Subcutaneous abdominal adipose tissue (tissue), 5 donors: ENCODE measurements at regions not wholly inside any gene's neighbourhood (a gene's known extent, or its start where the extent isn't known, plus 50 kb on each side); places are given as distances from the start of the nearest gene placed in this dataset.

Experiments used
- H3K27ac ChIP-seq: one replicate; pipeline ENCODE4 v1.7.0; 2013; ENCODE audit warnings: low read depth, mild to moderate bottlenecking, inconsistent platforms, low read length, moderate library complexity
- H3K27me3 ChIP-seq, 5 donors: one replicate each; pipeline ENCODE4 v1.7.0; 2013; ENCODE audit warnings: low read length in 5 of 5, inconsistent platforms in 1 of 5; ENCODE audit not compliant: control insufficient read depth in 5 of 5, insufficient read depth in 4 of 5
- H3K36me3 ChIP-seq, 5 donors: one replicate each; pipeline ENCODE4 v1.7.0; 2013; ENCODE audit warnings: low read length in 5 of 5; ENCODE audit not compliant: control insufficient read depth in 5 of 5, insufficient read depth in 5 of 5
- H3K4me1 ChIP-seq, 5 donors: one replicate each; pipeline ENCODE4 v1.7.0; 2013; ENCODE audit warnings: low read length in 5 of 5, mild to moderate bottlenecking in 3 of 5, moderate library complexity in 1 of 5; ENCODE audit not compliant: control insufficient read depth in 5 of 5, insufficient read depth in 5 of 5
- H3K4me3 ChIP-seq, 5 donors: one replicate each; pipeline ENCODE4 v1.7.0; 2013; ENCODE audit warnings: low read length in 5 of 5, low read depth in 1 of 5
- H3K9ac ChIP-seq, 5 donors: one replicate each; pipeline ENCODE4 v1.7.0; 2013; ENCODE audit warnings: low read length in 5 of 5, mild to moderate bottlenecking in 4 of 5, moderate library complexity in 3 of 5
- H3K9me3 ChIP-seq, 5 donors: one replicate each; pipeline ENCODE4 v1.7.0; 2013; ENCODE audit warnings: low read length in 5 of 5; ENCODE audit not compliant: control insufficient read depth in 5 of 5
- donor health status: healthy.
- donor health status: healthy.
- donor health status: healthy.
- donor health status: healthy.
- donor health status: healthy.

GRCh38 chr13:50586414-50587083, 256.9 kb downstream of the DLEU7 start:
- Histone ChIP-seq H3K9ac (no peak overlapping the region), H3K36me3 (no peaks in the 10 kb centered on the region), H3K27me3 (no peaks in the 10 kb centered on the region), H3K4me1 (peaks cover 0 to 33% (median 18%) of the 10 kb centered on the region in 5 donors), H3K9me3 (no peaks in the 10 kb centered on the region), H3K27ac (no peak overlapping the region), H3K4me3 (no peak overlapping the region)

GRCh38 chr13:50587115-50587514, 256.4 kb downstream of the DLEU7 start:
- no peak overlapping the region for H3K9ac ChIP-seq
- H3K4me1 ChIP-seq = peaks cover 0 to 33% (median 18%) of the 10 kb centered on the region in 5 donors
- no peak overlapping the region for H3K4me3 ChIP-seq
- no peaks in the 10 kb centered on the region for H3K27me3 ChIP-seq
- no peaks in the 10 kb centered on the region for H3K9me3 ChIP-seq
- H3K27ac ChIP-seq = no peak overlapping the region
- no peaks in the 10 kb centered on the region for H3K36me3 ChIP-seq

GRCh38 chr13:50587645-50588373, 255.7 kb downstream of the DLEU7 start:
- H3K27ac ChIP-seq = no peak overlapping the region
- H3K9ac ChIP-seq = no peak overlapping the region
- H3K4me1 ChIP-seq = peaks cover 0 to 33% (median 18%) of the 10 kb centered on the region in 5 donors
- no peak overlapping the region for H3K4me3 ChIP-seq
- no peaks in the 10 kb centered on the region for H3K36me3 ChIP-seq
- H3K27me3 ChIP-seq = no peaks in the 10 kb centered on the region
- H3K9me3 ChIP-seq = no peaks in the 10 kb centered on the region

- H3K9me3 ChIP-seq = no peaks in the 10 kb centered on the region
- H3K27ac ChIP-seq = no peak overlapping the region
- peaks cover 0 to 33% (median 18%) of the 10 kb centered on the region in 5 donors for H3K4me1 ChIP-seq
- no peak overlapping the region for H3K4me3 ChIP-seq
- H3K27me3 ChIP-seq = no peaks in the 10 kb centered on the region
- no peak overlapping the region for H3K9ac ChIP-seq
- no peaks in the 10 kb centered on the region for H3K36me3 ChIP-seq
Observed at GRCh38 chr13:50588491-50589130, 254.9 kb downstream of the DLEU7 start.

GRCh38 chr13:50589139-50589538, 254.4 kb downstream of the DLEU7 start:
- Histone ChIP-seq H3K36me3 (no peaks in the 10 kb centered on the region), H3K9me3 (no peaks in the 10 kb centered on the region), H3K9ac (no peak overlapping the region), H3K27ac (no peak overlapping the region), H3K4me3 (no peak overlapping the region), H3K27me3 (no peaks in the 10 kb centered on the region), H3K4me1 (peaks cover 0 to 35% (median 18%) of the 10 kb centered on the region in 5 donors)

GRCh38 chr13:50589651-50590054, 253.8 kb downstream of the DLEU7 start:
- no peak overlapping the region for H3K9ac ChIP-seq
- H3K9me3 ChIP-seq = no peaks in the 10 kb centered on the region
- no peaks in the 10 kb centered on the region for H3K27me3 ChIP-seq
- H3K27ac ChIP-seq = no peak overlapping the region
- H3K4me1 ChIP-seq = peaks cover under 1 to 36% (median 21%) of the 10 kb centered on the region in 5 donors
- no peak overlapping the region for H3K4me3 ChIP-seq
- H3K36me3 ChIP-seq = no peaks in the 10 kb centered on the region

- H3K4me3 ChIP-seq = no peak overlapping the region
- H3K9ac ChIP-seq = no peak overlapping the region
- no peaks in the 10 kb centered on the region for H3K36me3 ChIP-seq
- H3K9me3 ChIP-seq = no peaks in the 10 kb centered on the region
- H3K27ac ChIP-seq = no peak overlapping the region
- no peaks in the 10 kb centered on the region for H3K27me3 ChIP-seq
- H3K4me1 ChIP-seq = peaks cover 2 to 38% (median 23%) of the 10 kb centered on the region in 5 donors
Observed at GRCh38 chr13:50592412-50593155, 250.9 kb downstream of the DLEU7 start.

GRCh38 chr13:50593207-50593606, 250.3 kb downstream of the DLEU7 start:
- Histone ChIP-seq H3K4me1 (peaks cover 2 to 42% (median 23%) of the 10 kb centered on the region in 5 donors), H3K9ac (no peak overlapping the region), H3K4me3 (no peak overlapping the region), H3K36me3 (no peaks in the 10 kb centered on the region), H3K9me3 (no peaks in the 10 kb centered on the region), H3K27me3 (no peaks in the 10 kb centered on the region), H3K27ac (no peak overlapping the region)

- Histone ChIP-seq H3K27ac (peak overlapping the region; percentile 51), H3K27me3 (no peaks in the 10 kb centered on the region), H3K4me1 (peaks cover 4 to 54% (median 25%) of the 10 kb centered on the region in 5 donors), H3K9me3 (no peaks in the 10 kb centered on the region), H3K9ac (no peak overlapping the region), H3K4me3 (no peak overlapping the region), H3K36me3 (no peaks in the 10 kb centered on the region)
Observed at GRCh38 chr13:50594276-50595051, 249.0 kb downstream of the DLEU7 start.
